Putamen (tissue), 1 donor: ENCODE measurements at regions not wholly inside any gene's neighbourhood (a gene's known extent, or its start where the extent isn't known, plus 50 kb on each side); places are given as distances from the start of the nearest gene placed in this dataset.

ENCODE experiments used
- DNase-seq: peaks from one replicate; pipeline ENCODE4 v3.0.0-alpha.2; 2016; ENCODE audit warnings: low spot score

GRCh38 chr1:55579332-55580001, 364.3 kb upstream of the USP24 start:
- DNase-seq: no peak

GRCh38 chr1:55578646-55579045, 363.5 kb upstream of the USP24 start:
- no peak for DNase-seq

- DNase-seq: no peak
Observed at GRCh38 chr1:55575571-55576279, 360.6 kb upstream of the USP24 start.

GRCh38 chr1:55574691-55575225, 359.6 kb upstream of the USP24 start:
- no peak for DNase-seq

- no peak for DNase-seq
Observed at GRCh38 chr1:55572878-55573734, 357.9 kb upstream of the USP24 start.

GRCh38 chr1:55571767-55572166, 356.6 kb upstream of the USP24 start:
- DNase-seq: no peak

- no peak for DNase-seq
Observed at GRCh38 chr1:55569417-55569816, 354.3 kb upstream of the USP24 start.

- DNase-seq: no peak
Observed at GRCh38 chr1:55568732-55569131, 353.6 kb upstream of the USP24 start.

GRCh38 chr1:55560266-55560665, 345.1 kb upstream of the USP24 start:
- no peak for DNase-seq

GRCh38 chr1:55559842-55560241, 344.7 kb upstream of the USP24 start:
- no peak for DNase-seq

- DNase-seq: no peak
Observed at GRCh38 chr1:55559161-55559611, 344.0 kb upstream of the USP24 start.

- DNase-seq: no peak
Observed at GRCh38 chr1:55558515-55558914, 343.4 kb upstream of the USP24 start.

- DNase-seq: no peak
Observed at GRCh38 chr1:55555956-55556725, 341.0 kb upstream of the USP24 start.

GRCh38 chr1:55554611-55555010, 339.4 kb upstream of the USP24 start:
- no peak for DNase-seq

- no peak for DNase-seq
Observed at GRCh38 chr1:55552636-55553035, 337.5 kb upstream of the USP24 start.

GRCh38 chr1:55547405-55547804, 332.2 kb upstream of the USP24 start:
- DNase-seq: no peak

GRCh38 chr1:55546553-55546952, 331.4 kb upstream of the USP24 start:
- no peak for DNase-seq

- no peak for DNase-seq
Observed at GRCh38 chr1:55544826-55545225, 329.7 kb upstream of the USP24 start.

GRCh38 chr1:55542901-55543504, 327.8 kb upstream of the USP24 start:
- no peak for DNase-seq

GRCh38 chr1:55541296-55541695, 326.1 kb upstream of the USP24 start:
- no peak for DNase-seq
